ENCODE measurements at regions not wholly inside any gene's neighbourhood (a gene's known extent, or its start where the extent isn't known, plus 50 kb on each side); places are given as distances from the start of the nearest gene placed in this dataset.

GRCh38 chr3:38925351-38925750 lies 109.3 kb upstream of the SCN10A start:
- no peak overlapping the region for H3K4me3 ChIP-seq
- no peaks in the 10 kb centered on the region for H3K36me3 ChIP-seq (ENCODE audit: low read depth)
- H3K9me3 ChIP-seq = no peaks in the 10 kb centered on the region
- intact Hi-C loops (cut with DNase I, micrococcal nuclease) = no loop called here
- no peak for ATAC-seq
- no peaks in the 10 kb centered on the region for H3K4me1 ChIP-seq (ENCODE audit: low read depth)
- TF ChIP-seq CTCF (IDR thresholded peaks at IDR 0.05) = no peak
- DNase-seq = no peak

GRCh38 chr3:38916706-38917105 lies 100.7 kb upstream of the SCN10A start:
- H3K9me3 ChIP-seq = no peaks in the 10 kb centered on the region
- H3K36me3 ChIP-seq (ENCODE audit: low read depth) = no peaks in the 10 kb centered on the region
- intact Hi-C loops (cut with DNase I, micrococcal nuclease) = no loop called here
- no peak for TF ChIP-seq CTCF (IDR thresholded peaks at IDR 0.05)
- DNase-seq (no peak), ATAC-seq (no peak)
- H3K4me3 ChIP-seq = no peak overlapping the region
- no peaks in the 10 kb centered on the region for H3K4me1 ChIP-seq (ENCODE audit: low read depth)

- intact Hi-C loops (cut with DNase I, micrococcal nuclease) = no loop called here
- no peak overlapping the region for H3K4me3 ChIP-seq
- no peaks in the 10 kb centered on the region for H3K4me1 ChIP-seq (ENCODE audit: low read depth)
- ATAC-seq (no peak), DNase-seq (no peak)
- no peaks in the 10 kb centered on the region for H3K9me3 ChIP-seq
- TF ChIP-seq CTCF (IDR thresholded peaks at IDR 0.05) = no peak
- H3K36me3 ChIP-seq (ENCODE audit: low read depth) = no peaks in the 10 kb centered on the region
Observed at GRCh38 chr3:38907426-38907825, 91.4 kb upstream of the SCN10A start.

DNA sequence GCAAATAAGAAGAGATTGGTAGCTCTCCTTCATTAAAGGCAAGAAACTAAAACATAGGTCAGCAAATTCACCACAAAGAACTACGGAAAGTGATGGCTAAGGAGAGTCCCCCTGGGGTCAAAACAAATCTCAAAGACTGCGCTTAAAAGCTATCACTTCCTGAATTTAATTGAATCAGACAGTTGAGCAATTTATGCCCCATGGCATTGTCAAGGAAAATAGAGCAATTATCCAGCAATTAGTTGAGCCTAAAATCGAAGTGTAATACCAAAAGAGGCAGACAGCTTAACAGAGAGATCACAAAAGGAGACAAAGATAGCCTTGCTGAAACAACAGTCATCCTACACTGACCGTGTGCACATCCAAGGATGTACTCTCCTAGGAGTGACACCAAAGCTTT lies 74.4 kb upstream of the SCN10A start:
- no peak overlapping the region for H3K4me3 ChIP-seq
- DNase-seq = no peak
- no peaks in the 10 kb centered on the region for H3K9me3 ChIP-seq
- no peaks in the 10 kb centered on the region for H3K36me3 ChIP-seq (ENCODE audit: low read depth)
- TF ChIP-seq CTCF (IDR thresholded peaks at IDR 0.05) = no peak
- H3K4me1 ChIP-seq (ENCODE audit: low read depth) = no peaks in the 10 kb centered on the region
- intact Hi-C loops (cut with DNase I, micrococcal nuclease) = no loop called here
- ATAC-seq = no peak

GRCh38 chr3:38878646-38879045 lies 62.6 kb upstream of the SCN10A start:
- ATAC-seq = no peak
- Histone ChIP-seq H3K36me3 (ENCODE audit: low read depth) (no peaks in the 10 kb centered on the region), H3K9me3 (no peaks in the 10 kb centered on the region), H3K4me1 (ENCODE audit: low read depth) (no peaks in the 10 kb centered on the region), H3K4me3 (no peak overlapping the region)
- no peak for TF ChIP-seq CTCF (IDR thresholded peaks at IDR 0.05)
- no peak for DNase-seq
- intact Hi-C loops (cut with DNase I, micrococcal nuclease) = no loop called here
